ENCODE measurements at regions not wholly inside any gene's neighbourhood (a gene's known extent, or its start where the extent isn't known, plus 50 kb on each side); places are given as distances from the start of the nearest gene placed in this dataset.

DNA sequence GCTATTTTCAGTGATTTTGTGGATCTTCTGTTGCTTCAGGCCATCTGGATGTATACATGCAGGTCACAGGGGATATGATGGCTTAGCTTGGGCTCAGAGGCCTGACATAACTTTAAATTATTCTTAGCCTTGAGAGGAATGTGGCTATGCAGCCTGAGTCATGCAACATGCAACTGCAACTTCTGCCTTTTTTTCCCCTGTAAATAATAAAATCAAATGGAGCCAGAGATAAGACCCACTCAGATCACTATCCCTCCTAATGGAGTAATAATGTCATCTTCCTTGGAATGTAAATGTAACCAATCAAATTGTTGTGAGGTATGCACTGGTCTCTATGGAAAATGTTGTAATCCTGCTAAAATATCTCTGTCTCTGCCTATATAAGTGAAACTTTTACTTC is 54.9 kb downstream of the MAGEB17 start:
- Histone ChIP-seq H3K27ac (ENCODE audit: low read depth, low read length) (no peak overlapping the region), H3K27me3 (ENCODE audit: control insufficient read depth, insufficient read depth, low read length) (no peaks in the 10 kb centered on the region), H3K9ac (ENCODE audit: low read depth, low read length) (no peak overlapping the region), H3K9me3 (ENCODE audit: control insufficient read depth, insufficient read depth, low read length) (peaks cover 41% of the 10 kb centered on the region), H3K4me3 (ENCODE audit: low read depth, low read length) (no peak overlapping the region), H3K36me3 (ENCODE audit: control insufficient read depth, insufficient read depth, low read length) (no peaks in the 10 kb centered on the region), H3K4me1 (ENCODE audit: control insufficient read depth, insufficient read depth, low read length) (no peaks in the 10 kb centered on the region)

GRCh38 chrX:16223385-16223784 is 56.1 kb downstream of the MAGEB17 start:
- H3K36me3 ChIP-seq (ENCODE audit: control insufficient read depth, insufficient read depth, low read length) = no peaks in the 10 kb centered on the region
- H3K27ac ChIP-seq (ENCODE audit: low read depth, low read length) = no peak overlapping the region
- no peaks in the 10 kb centered on the region for H3K4me1 ChIP-seq (ENCODE audit: control insufficient read depth, insufficient read depth, low read length)
- no peaks in the 10 kb centered on the region for H3K27me3 ChIP-seq (ENCODE audit: control insufficient read depth, insufficient read depth, low read length)
- H3K9ac ChIP-seq (ENCODE audit: low read depth, low read length) = no peak overlapping the region
- H3K9me3 ChIP-seq (ENCODE audit: control insufficient read depth, insufficient read depth, low read length) = peaks cover 42% of the 10 kb centered on the region
- no peak overlapping the region for H3K4me3 ChIP-seq (ENCODE audit: low read depth, low read length)

GRCh38 chrX:16239211-16239610 is 71.9 kb downstream of the MAGEB17 start:
- Histone ChIP-seq H3K4me3 (ENCODE audit: low read depth, low read length) (no peak overlapping the region), H3K4me1 (ENCODE audit: control insufficient read depth, insufficient read depth, low read length) (no peaks in the 10 kb centered on the region), H3K36me3 (ENCODE audit: control insufficient read depth, insufficient read depth, low read length) (no peaks in the 10 kb centered on the region), H3K27ac (ENCODE audit: low read depth, low read length) (no peak overlapping the region), H3K9ac (ENCODE audit: low read depth, low read length) (no peak overlapping the region), H3K9me3 (ENCODE audit: control insufficient read depth, insufficient read depth, low read length) (peaks cover 15% of the 10 kb centered on the region), H3K27me3 (ENCODE audit: control insufficient read depth, insufficient read depth, low read length) (no peaks in the 10 kb centered on the region)

- Histone ChIP-seq H3K27ac (ENCODE audit: low read depth, low read length) (no peak overlapping the region), H3K36me3 (ENCODE audit: control insufficient read depth, insufficient read depth, low read length) (no peaks in the 10 kb centered on the region), H3K4me3 (ENCODE audit: low read depth, low read length) (no peak overlapping the region), H3K4me1 (ENCODE audit: control insufficient read depth, insufficient read depth, low read length) (no peaks in the 10 kb centered on the region), H3K27me3 (ENCODE audit: control insufficient read depth, insufficient read depth, low read length) (no peaks in the 10 kb centered on the region), H3K9me3 (ENCODE audit: control insufficient read depth, insufficient read depth, low read length) (peaks cover 15% of the 10 kb centered on the region), H3K9ac (ENCODE audit: low read depth, low read length) (no peak overlapping the region)
Observed at GRCh38 chrX:16240231-16240905, 73.1 kb downstream of the MAGEB17 start.

- Histone ChIP-seq H3K36me3 (ENCODE audit: control insufficient read depth, insufficient read depth, low read length) (no peaks in the 10 kb centered on the region), H3K4me3 (ENCODE audit: low read depth, low read length) (no peak overlapping the region), H3K27ac (ENCODE audit: low read depth, low read length) (no peak overlapping the region), H3K9me3 (ENCODE audit: control insufficient read depth, insufficient read depth, low read length) (peaks cover 14% of the 10 kb centered on the region), H3K27me3 (ENCODE audit: control insufficient read depth, insufficient read depth, low read length) (no peaks in the 10 kb centered on the region), H3K9ac (ENCODE audit: low read depth, low read length) (no peak overlapping the region), H3K4me1 (ENCODE audit: control insufficient read depth, insufficient read depth, low read length) (no peaks in the 10 kb centered on the region)
Observed at GRCh38 chrX:16240968-16241367, 73.7 kb downstream of the MAGEB17 start.

DNA sequence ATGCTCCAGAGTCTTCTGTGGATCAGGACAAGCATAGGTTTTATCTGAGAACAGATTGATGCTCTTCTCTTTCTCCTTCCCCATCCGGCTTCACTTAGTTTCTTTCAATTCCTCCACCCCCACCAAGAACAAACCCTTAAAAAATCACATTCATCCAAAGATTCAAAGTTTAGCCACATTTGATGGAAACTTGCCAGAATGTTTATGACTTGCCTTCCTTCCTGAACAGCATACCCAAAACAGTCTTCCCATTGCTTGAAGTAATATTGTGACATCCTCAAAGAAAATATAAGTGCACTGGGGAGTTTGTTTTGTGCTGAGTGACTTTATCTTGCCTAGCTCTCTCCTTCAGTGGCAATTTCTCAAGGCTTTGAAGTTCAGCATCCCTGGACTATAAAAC is 83.0 kb downstream of the MAGEB17 start:
- Histone ChIP-seq H3K27ac (ENCODE audit: low read depth, low read length) (no peak overlapping the region), H3K36me3 (ENCODE audit: control insufficient read depth, insufficient read depth, low read length) (no peaks in the 10 kb centered on the region), H3K9me3 (ENCODE audit: control insufficient read depth, insufficient read depth, low read length) (no peaks in the 10 kb centered on the region), H3K4me3 (ENCODE audit: low read depth, low read length) (no peak overlapping the region), H3K27me3 (ENCODE audit: control insufficient read depth, insufficient read depth, low read length) (no peaks in the 10 kb centered on the region), H3K4me1 (ENCODE audit: control insufficient read depth, insufficient read depth, low read length) (peaks cover 5% of the 10 kb centered on the region), H3K9ac (ENCODE audit: low read depth, low read length) (no peak overlapping the region)

DNA sequence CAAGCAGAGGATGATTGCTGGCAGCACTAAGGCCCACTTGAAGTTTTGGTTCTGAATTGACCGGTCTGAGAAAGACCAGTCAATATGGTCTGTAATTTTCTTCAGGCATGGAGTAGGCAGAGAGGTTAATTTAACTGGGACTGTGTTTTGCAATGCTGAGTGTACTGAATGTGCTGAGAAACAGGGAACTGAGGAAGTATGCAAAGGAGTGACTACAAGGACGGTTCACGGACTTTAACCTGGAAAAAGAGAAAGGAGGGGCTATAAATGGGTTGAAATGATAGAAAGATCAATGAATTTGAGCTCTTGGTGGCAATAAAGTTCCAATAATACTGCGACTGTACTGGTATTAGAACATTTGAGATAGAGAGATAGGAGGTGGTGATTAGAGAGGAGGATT is 84.5 kb downstream of the MAGEB17 start:
- Histone ChIP-seq H3K36me3 (ENCODE audit: control insufficient read depth, insufficient read depth, low read length) (no peaks in the 10 kb centered on the region), H3K9me3 (ENCODE audit: control insufficient read depth, insufficient read depth, low read length) (0 out of 2 replicates have a peak, but pooled peaks cover 2% of the 10 kb centered on the region), H3K27me3 (ENCODE audit: control insufficient read depth, insufficient read depth, low read length) (no peaks in the 10 kb centered on the region), H3K27ac (ENCODE audit: low read depth, low read length) (no peak overlapping the region), H3K4me3 (ENCODE audit: low read depth, low read length) (no peak overlapping the region), H3K4me1 (ENCODE audit: control insufficient read depth, insufficient read depth, low read length) (peaks cover 5% of the 10 kb centered on the region), H3K9ac (ENCODE audit: low read depth, low read length) (no peak overlapping the region)

- Histone ChIP-seq H3K27me3 (ENCODE audit: control insufficient read depth, insufficient read depth, low read length) (no peaks in the 10 kb centered on the region; the same call in 1 of the 2 replicates), H3K4me1 (ENCODE audit: control insufficient read depth, insufficient read depth, low read length) (peaks cover 25% of the 10 kb centered on the region), H3K9me3 (ENCODE audit: control insufficient read depth, insufficient read depth, low read length) (0 out of 2 replicates have a peak, but pooled peaks cover 2% of the 10 kb centered on the region), H3K4me3 (ENCODE audit: low read depth, low read length) (no peak overlapping the region), H3K9ac (ENCODE audit: low read depth, low read length) (no peak overlapping the region), H3K27ac (ENCODE audit: low read depth, low read length) (no peak overlapping the region), H3K36me3 (ENCODE audit: control insufficient read depth, insufficient read depth, low read length) (no peaks in the 10 kb centered on the region)
Observed at GRCh38 chrX:16258882-16259281, 91.6 kb downstream of the MAGEB17 start.

- H3K27me3 ChIP-seq (ENCODE audit: control insufficient read depth, insufficient read depth, low read length) = no peaks in the 10 kb centered on the region
- no peak overlapping the region for H3K4me3 ChIP-seq (ENCODE audit: low read depth, low read length)
Observed at GRCh38 chrX:16267431-16267830, 100.2 kb downstream of the MAGEB17 start.

DNA sequence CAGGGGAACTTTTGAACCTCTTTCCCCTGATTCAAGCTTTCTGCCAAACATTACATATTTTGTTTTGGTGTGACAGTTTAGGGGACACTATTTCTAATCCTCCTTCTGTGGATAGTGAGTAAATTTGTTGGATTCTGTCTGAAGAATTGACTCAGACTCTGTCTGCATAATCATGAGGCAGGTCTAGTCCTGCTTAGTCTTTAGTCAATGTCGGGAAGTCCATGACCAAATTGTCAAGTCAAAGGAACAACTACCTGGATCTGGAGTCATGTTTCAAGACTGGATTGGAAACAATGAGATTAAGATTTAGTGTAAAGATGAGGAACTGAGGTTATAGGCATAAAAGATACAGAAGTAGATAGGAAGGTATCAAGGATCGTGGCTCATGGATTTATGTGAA is 100.9 kb downstream of the MAGEB17 start:
- no peaks in the 10 kb centered on the region for H3K9me3 ChIP-seq (ENCODE audit: control insufficient read depth, insufficient read depth, low read length)
- no peak overlapping the region for H3K27ac ChIP-seq (ENCODE audit: low read depth, low read length)
- no peaks in the 10 kb centered on the region for H3K4me1 ChIP-seq (ENCODE audit: control insufficient read depth, insufficient read depth, low read length)
- H3K27me3 ChIP-seq (ENCODE audit: control insufficient read depth, insufficient read depth, low read length) = no peaks in the 10 kb centered on the region
- H3K36me3 ChIP-seq (ENCODE audit: control insufficient read depth, insufficient read depth, low read length) = no peaks in the 10 kb centered on the region
- no peak overlapping the region for H3K4me3 ChIP-seq (ENCODE audit: low read depth, low read length)
- H3K9ac ChIP-seq (ENCODE audit: low read depth, low read length) = no peak overlapping the region

More at GRCh38 chrX:16267431-16267830, 100.2 kb downstream of the MAGEB17 start:
- Histone ChIP-seq H3K9me3 (ENCODE audit: control insufficient read depth, insufficient read depth, low read length) (no peaks in the 10 kb centered on the region), H3K36me3 (ENCODE audit: control insufficient read depth, insufficient read depth, low read length) (no peaks in the 10 kb centered on the region), H3K27ac (ENCODE audit: low read depth, low read length) (no peak overlapping the region), H3K4me1 (ENCODE audit: control insufficient read depth, insufficient read depth, low read length) (peaks cover 3% of the 10 kb centered on the region), H3K9ac (ENCODE audit: low read depth, low read length) (no peak overlapping the region)

- H3K27me3 ChIP-seq (ENCODE audit: control insufficient read depth, insufficient read depth, low read length) = no peaks in the 10 kb centered on the region
Observed at GRCh38 chrX:16278927-16279326, 111.6 kb downstream of the MAGEB17 start.

More at GRCh38 chrX:16278927-16279326, 111.6 kb downstream of the MAGEB17 start:
- H3K9ac ChIP-seq (ENCODE audit: low read depth, low read length) = no peak overlapping the region
- no peaks in the 10 kb centered on the region for H3K36me3 ChIP-seq (ENCODE audit: control insufficient read depth, insufficient read depth, low read length)
- H3K27ac ChIP-seq (ENCODE audit: low read depth, low read length) = no peak overlapping the region
- H3K4me1 ChIP-seq (ENCODE audit: control insufficient read depth, insufficient read depth, low read length) = no peaks in the 10 kb centered on the region
- H3K4me3 ChIP-seq (ENCODE audit: low read depth, low read length) = no peak overlapping the region
- H3K9me3 ChIP-seq (ENCODE audit: control insufficient read depth, insufficient read depth, low read length) = peaks cover 4% of the 10 kb centered on the region; the same call in 1 of the 2 replicates
